ENCODE measurements at regions not wholly inside any gene's neighbourhood (a gene's known extent, or its start where the extent isn't known, plus 50 kb on each side); places are given as distances from the start of the nearest gene placed in this dataset.
A peak's percentile ranks its signal among the peaks of the same experiment; 100 is the strongest.
"Not testable (repeated sequence)": the region's sequence is repeated elsewhere in the genome, so short reads cannot be mapped to it uniquely, and the experiment has no call there.

GRCh38 chr14:56002876-56003625, 115.2 kb upstream of the PELI2 start:
- peak; percentile 51 for DNase-seq

GRCh38 chr14:56004323-56004722, 113.9 kb upstream of the PELI2 start:
- DNase-seq, result no peak

- peak; percentile 21 for DNase-seq
Observed at GRCh38 chr14:56004786-56005185, 113.4 kb upstream of the PELI2 start.

GRCh38 chr14:56005191-56006053, 112.8 kb upstream of the PELI2 start:
- no peak for DNase-seq

- not testable (repeated sequence) for DNase-seq
Observed at GRCh38 chr14:56007491-56007890, 110.7 kb upstream of the PELI2 start.

GRCh38 chr14:56008150-56008549, 110.1 kb upstream of the PELI2 start:
- DNase-seq, result no peak

GRCh38 chr14:56008661-56009060, 109.5 kb upstream of the PELI2 start:
- DNase-seq, result not testable (repeated sequence)

- DNase-seq, result no peak
Observed at GRCh38 chr14:56023661-56024081, 94.5 kb upstream of the PELI2 start.

GRCh38 chr14:56025191-56025590, 93.0 kb upstream of the PELI2 start:
- DNase-seq, result no peak

- DNase-seq, result no peak
Observed at GRCh38 chr14:56026506-56026905, 91.7 kb upstream of the PELI2 start.

- DNase-seq, result no peak
Observed at GRCh38 chr14:56027421-56027820, 90.8 kb upstream of the PELI2 start.

- no peak for DNase-seq
Observed at GRCh38 chr14:56027916-56028712, 90.1 kb upstream of the PELI2 start.

GRCh38 chr14:56036353-56036752, 81.9 kb upstream of the PELI2 start:
- no peak for DNase-seq

GRCh38 chr14:56040121-56040520, 78.1 kb upstream of the PELI2 start:
- no peak for DNase-seq

GRCh38 chr14:56044196-56044595, 74.0 kb upstream of the PELI2 start:
- DNase-seq, result no peak

- DNase-seq, result no peak
Observed at GRCh38 chr14:56046546-56046945, 71.7 kb upstream of the PELI2 start.

GRCh38 chr14:56046996-56047395, 71.2 kb upstream of the PELI2 start:
- DNase-seq, result no peak

GRCh38 chr14:56049536-56049935, 68.7 kb upstream of the PELI2 start:
- no peak for DNase-seq

- no peak for DNase-seq
Observed at GRCh38 chr14:56055511-56055910, 62.7 kb upstream of the PELI2 start.

GRCh38 chr14:56056031-56056430, 62.2 kb upstream of the PELI2 start:
- DNase-seq, result no peak

- DNase-seq, result no peak
Observed at GRCh38 chr14:56057071-56057741, 61.0 kb upstream of the PELI2 start.

- no peak for DNase-seq
Observed at GRCh38 chr14:56057767-56058166, 60.4 kb upstream of the PELI2 start.

- DNase-seq, result no peak
Observed at GRCh38 chr14:56059054-56059453, 59.2 kb upstream of the PELI2 start.

Data from stimulated activated CD4-positive, alpha-beta T cell treated with anti-CD3 and anti-CD28 coated beads, Interleukin-4, amount 100 ng/mL, for 24 hours (primary cell).